Skin epidermis (tissue), 12 donors: ENCODE measurements at regions not wholly inside any gene's neighbourhood (a gene's known extent, or its start where the extent isn't known, plus 50 kb on each side); places are given as distances from the start of the nearest gene placed in this dataset.
A peak's percentile ranks its signal among the peaks of the same experiment; 100 is the strongest.
"Not testable (repeated sequence)": the region's sequence is repeated elsewhere in the genome, so short reads cannot be mapped to it uniquely, and the experiment has no call there.

ENCODE experiments used
- H3K27ac ChIP-seq, 21 experiments: fragments of 200-600 bp; sonication (generic) in 11 of 21; one replicate each; pipeline ENCODE4 v1.5.0; 2020; ENCODE audit warnings: mild to moderate bottlenecking in 3 of 21, inconsistent platforms in 2 of 21, moderate library complexity in 2 of 21
- H3K4me3 ChIP-seq, 7 experiments: fragments of 200-600 bp; sonication (generic) in 2 of 7; one replicate each; pipeline ENCODE4 v1.5.0; 2020; ENCODE audit warnings: inconsistent platforms in 2 of 7, mild to moderate bottlenecking in 2 of 7, moderate library complexity in 1 of 7

- no peak overlapping the region for H3K27ac ChIP-seq
- H3K4me3 ChIP-seq = no peak overlapping the region
Observed at GRCh38 chr4:98828801-98829200, 100.1 kb downstream of the EIF4E start.

GRCh38 chr4:98827661-98828060 lies 101.3 kb downstream of the EIF4E start:
- Histone ChIP-seq H3K4me3 (no peak overlapping the region), H3K27ac (no peak overlapping the region)

GRCh38 chr4:98822144-98822543 lies 106.8 kb downstream of the EIF4E start:
- no peak overlapping the region for H3K4me3 ChIP-seq
- no peak overlapping the region for H3K27ac ChIP-seq

- not testable (repeated sequence) for H3K4me3 ChIP-seq
Observed at GRCh38 chr4:98818116-98818515, 110.8 kb downstream of the EIF4E start.

GRCh38 chr4:98816816-98817215 lies 112.1 kb downstream of the EIF4E start:
- Histone ChIP-seq H3K27ac (no peak overlapping the region), H3K4me3 (no peak overlapping the region)

More at GRCh38 chr4:98818116-98818515, 110.8 kb downstream of the EIF4E start:
- H3K27ac ChIP-seq = not testable (repeated sequence)

GRCh38 chr4:98816386-98816785 lies 112.5 kb downstream of the EIF4E start:
- H3K27ac ChIP-seq = no peak overlapping the region
- H3K4me3 ChIP-seq = no peak overlapping the region

GRCh38 chr4:98804403-98804802 lies 124.5 kb downstream of the EIF4E start:
- H3K4me3 ChIP-seq = no peak overlapping the region
- no peak overlapping the region for H3K27ac ChIP-seq

- H3K27ac ChIP-seq = no peak overlapping the region
- H3K4me3 ChIP-seq = no peak overlapping the region
Observed at GRCh38 chr4:98803251-98803650, 125.7 kb downstream of the EIF4E start.

GRCh38 chr4:98802770-98803198 lies 126.1 kb downstream of the EIF4E start:
- H3K4me3 ChIP-seq = no peak overlapping the region
- no peak overlapping the region for H3K27ac ChIP-seq

- no peak overlapping the region for H3K27ac ChIP-seq
- H3K4me3 ChIP-seq = no peak overlapping the region
Observed at GRCh38 chr4:98801259-98801725, 127.6 kb downstream of the EIF4E start.

- no peak overlapping the region for H3K27ac ChIP-seq
- no peak overlapping the region for H3K4me3 ChIP-seq
Observed at GRCh38 chr4:98796991-98797390, 131.9 kb downstream of the EIF4E start.

- peak overlapping the region in 10 of 21 experiments; percentile 4 to 73 (median 46) for H3K27ac ChIP-seq
Observed at GRCh38 chr4:98794565-98795205, 134.2 kb downstream of the EIF4E start.

GRCh38 chr4:98793658-98794057 lies 135.2 kb upstream of the TSPAN5 start:
- Histone ChIP-seq H3K4me3 (no peak overlapping the region), H3K27ac (peak overlapping the region in 10 of 21 experiments; percentile 4 to 73 (median 48))

More at GRCh38 chr4:98794565-98795205, 134.2 kb downstream of the EIF4E start:
- H3K4me3 ChIP-seq = no peak overlapping the region

GRCh38 chr4:98786866-98787265 lies 128.5 kb upstream of the TSPAN5 start:
- Histone ChIP-seq H3K4me3 (no peak overlapping the region), H3K27ac (no peak overlapping the region)

GRCh38 chr4:98784947-98785706 lies 126.7 kb upstream of the TSPAN5 start:
- Histone ChIP-seq H3K4me3 (no peak overlapping the region), H3K27ac (no peak overlapping the region)

- Histone ChIP-seq H3K27ac (no peak overlapping the region), H3K4me3 (no peak overlapping the region)
Observed at GRCh38 chr4:98781641-98782357, 123.4 kb upstream of the TSPAN5 start.

GRCh38 chr4:98780926-98781325 lies 122.5 kb upstream of the TSPAN5 start:
- Histone ChIP-seq H3K4me3 (no peak overlapping the region), H3K27ac (no peak overlapping the region)

- no peak overlapping the region for H3K4me3 ChIP-seq
- H3K27ac ChIP-seq = no peak overlapping the region
Observed at GRCh38 chr4:98779088-98779487, 120.7 kb upstream of the TSPAN5 start.

- H3K27ac ChIP-seq = peak overlapping the region in 5 of 21 experiments; percentile 39 to 61 (median 50)
Observed at GRCh38 chr4:98778206-98778605, 119.8 kb upstream of the TSPAN5 start.

GRCh38 chr4:98775672-98776071 lies 117.3 kb upstream of the TSPAN5 start:
- Histone ChIP-seq H3K27ac (no peak overlapping the region), H3K4me3 (no peak overlapping the region)

More at GRCh38 chr4:98778206-98778605, 119.8 kb upstream of the TSPAN5 start:
- no peak overlapping the region for H3K4me3 ChIP-seq
